SK-N-SH treated with all-trans-retinoic acid at 6 μM for 48 hours (cell line): ENCODE measurements at regions not wholly inside any gene's neighbourhood (a gene's known extent, or its start where the extent isn't known, plus 50 kb on each side); places are given as distances from the start of the nearest gene placed in this dataset.

Experiments
- ARNTL ChIP-seq: fragments of 450-650 bp; formaldehyde crosslinking; IDR thresholded peaks from 2 replicates; pipeline ENCODE4 v1.5.0; 2020; ENCODE audit warnings: low read depth, mild to moderate bottlenecking, moderate library complexity, borderline replicate concordance
- CSRNP3 ChIP-seq: fragments of 250-450 bp; sonication (Bioruptor Pico); IDR thresholded peaks from 2 replicates; pipeline ENCODE4 v1.5.1; 2021; ENCODE audit warnings: mild to moderate bottlenecking, moderate library complexity

- TF ChIP-seq CSRNP3 = no peak
- no peak for TF ChIP-seq ARNTL (CRISPR knock-in tag)
These were observed 123.7 kb downstream of the TFCP2L1 start for GRCh38 chr2:121161272-121161671.
